ENCODE measurements at regions not wholly inside any gene's neighbourhood (a gene's known extent, or its start where the extent isn't known, plus 50 kb on each side); places are given as distances from the start of the nearest gene placed in this dataset.

GRCh38 chr6:167664678-167665660 lies 161.7 kb upstream of the AFDN start:
- TF ChIP-seq CTCF (conservative IDR thresholded peaks at IDR 0.05; ENCODE audit: low read depth in 2 of 2) (no peak), EZH2 (IDR thresholded peaks at IDR 0.05; ENCODE audit: low read depth, unreplicated experiment) (no peak), ZNF331 (CRISPR knock-in tag; IDR thresholded peaks at IDR 0.05; ENCODE audit: low read depth) (no peak), POLR2AphosphoS5 (IDR thresholded peaks at IDR 0.05; ENCODE audit: low read depth) (no peak)
